SK-N-SH treated with all-trans-retinoic acid at 6 μM for 48 hours (cell line): ENCODE measurements at regions not wholly inside any gene's neighbourhood (a gene's known extent, or its start where the extent isn't known, plus 50 kb on each side); places are given as distances from the start of the nearest gene placed in this dataset.

Experiments used
- ATAC-seq: fragments of 200-7000 bp; cut with Tn5 transposase; 3 replicates; pipeline ENCODE4 v1.9.1; 2020; ENCODE audit warnings: mild to moderate bottlenecking, moderate library complexity
- ARNTL ChIP-seq: fragments of 450-650 bp; formaldehyde crosslinking; IDR thresholded peaks from 2 replicates; pipeline ENCODE4 v1.5.0; 2020; ENCODE audit warnings: low read depth, mild to moderate bottlenecking, moderate library complexity, borderline replicate concordance
- BACH2 ChIP-seq: fragments of 250-450 bp; sonication (Bioruptor Pico); IDR thresholded peaks from 2 replicates; pipeline ENCODE4 v1.9.0; 2021; ENCODE audit warnings: mild to moderate bottlenecking, borderline replicate concordance
- CREB5 ChIP-seq: fragments of 250-450 bp; sonication (Bioruptor Pico); IDR thresholded peaks from 2 replicates; pipeline ENCODE4 v1.5.1; 2020; ENCODE audit warnings: low read depth, mild to moderate bottlenecking, moderate library complexity
- CSDC2 ChIP-seq: fragments of 250-450 bp; sonication (Bioruptor Pico); IDR thresholded peaks from 2 replicates; pipeline ENCODE4 v1.5.0; 2020; ENCODE audit warnings: mild to moderate bottlenecking, moderate library complexity
- ESRRG ChIP-seq: fragments of 250-450 bp; sonication (Bioruptor Pico); IDR thresholded peaks from 2 replicates; pipeline ENCODE4 v1.6.1; 2021; ENCODE audit warnings: mild to moderate bottlenecking
- GLIS3 ChIP-seq: fragments of 250-450 bp; sonication (Bioruptor Pico); IDR thresholded peaks from 2 replicates; pipeline ENCODE4 v1.5.0; 2020; ENCODE audit warnings: mild to moderate bottlenecking, moderate library complexity
- ISL1 ChIP-seq: fragments of 250-450 bp; sonication (Bioruptor Pico); IDR thresholded peaks from 2 replicates; pipeline ENCODE4 v2.1.2; 2022; ENCODE audit warnings: mild to moderate bottlenecking, moderate library complexity
- OSR1 ChIP-seq: fragments of 250-450 bp; sonication (Bioruptor Pico); IDR thresholded peaks from 2 replicates; pipeline ENCODE4 v1.8.0; 2022; ENCODE audit warnings: moderate library complexity, mild to moderate bottlenecking, inconsistent platforms
- PATZ1 ChIP-seq: fragments of 250-450 bp; sonication (Bioruptor Pico); IDR thresholded peaks from 2 replicates; pipeline ENCODE4 v1.8.0; 2020; ENCODE audit warnings: mild to moderate bottlenecking, moderate library complexity, borderline replicate concordance
- POU6F1 ChIP-seq: fragments of 250-450 bp; sonication (Bioruptor Pico); IDR thresholded peaks from 2 replicates; pipeline ENCODE4 v1.8.0; 2021; ENCODE audit warnings: low read depth, mild to moderate bottlenecking, moderate library complexity, borderline replicate concordance
- PPARA ChIP-seq: fragments of 250-450 bp; sonication (Bioruptor Pico); IDR thresholded peaks from 2 replicates; pipeline ENCODE4 v1.5.0; 2020; ENCODE audit warnings: mild to moderate bottlenecking, borderline replicate concordance
- RARB ChIP-seq: fragments of 250-450 bp; sonication (Bioruptor Pico); IDR thresholded peaks from 2 replicates; pipeline ENCODE4 v1.8.0; 2021; ENCODE audit warnings: mild to moderate bottlenecking, moderate library complexity
- SNAI2 ChIP-seq: fragments of 250-450 bp; sonication (Bioruptor Pico); IDR thresholded peaks from 2 replicates; pipeline ENCODE4 v1.5.0; 2020; ENCODE audit warnings: mild to moderate bottlenecking, moderate library complexity
- TCF4 ChIP-seq: fragments of 250-450 bp; sonication (Bioruptor Pico); IDR thresholded peaks from 2 replicates; pipeline ENCODE4 v1.8.0; 2021; ENCODE audit warnings: mild to moderate bottlenecking, moderate library complexity, borderline replicate concordance
- TOX ChIP-seq: fragments of 250-450 bp; sonication (Bioruptor Pico); IDR thresholded peaks from 2 replicates; pipeline ENCODE4 v1.8.0; 2021; ENCODE audit warnings: mild to moderate bottlenecking, moderate library complexity, borderline replicate concordance
- TSHZ2 ChIP-seq: fragments of 250-450 bp; sonication (Bioruptor Pico); IDR thresholded peaks from 2 replicates; pipeline ENCODE4 v1.5.0; 2020; ENCODE audit warnings: mild to moderate bottlenecking, moderate library complexity
- ZFP30 ChIP-seq: fragments of 450-650 bp; formaldehyde crosslinking; IDR thresholded peaks from 2 replicates; pipeline ENCODE4 v1.5.0; 2022; ENCODE audit warnings: mild to moderate bottlenecking, moderate library complexity
- ZNF565 ChIP-seq: fragments of 450-650 bp; formaldehyde crosslinking; conservative IDR thresholded peaks from 2 replicates; pipeline ENCODE4 v1.5.0; 2020; ENCODE audit warnings: low read depth, mild to moderate bottlenecking, moderate library complexity
- ZNF70 ChIP-seq: fragments of 450-650 bp; formaldehyde crosslinking; IDR thresholded peaks from 2 replicates; pipeline ENCODE4 v1.5.0; 2020; ENCODE audit warnings: mild to moderate bottlenecking, moderate library complexity
- ZNF8 ChIP-seq: fragments of 450-650 bp; formaldehyde crosslinking; IDR thresholded peaks from 2 replicates; pipeline ENCODE4 v1.5.0; 2020; ENCODE audit warnings: mild to moderate bottlenecking, moderate library complexity
- TF ChIP-seq, protein P1 (sequence below): fragments of 250-450 bp; sonication (Bioruptor Pico); IDR thresholded peaks from 2 replicates; pipeline ENCODE4 v1.5.1; 2021; ENCODE audit warnings: mild to moderate bottlenecking, moderate library complexity

DNA sequence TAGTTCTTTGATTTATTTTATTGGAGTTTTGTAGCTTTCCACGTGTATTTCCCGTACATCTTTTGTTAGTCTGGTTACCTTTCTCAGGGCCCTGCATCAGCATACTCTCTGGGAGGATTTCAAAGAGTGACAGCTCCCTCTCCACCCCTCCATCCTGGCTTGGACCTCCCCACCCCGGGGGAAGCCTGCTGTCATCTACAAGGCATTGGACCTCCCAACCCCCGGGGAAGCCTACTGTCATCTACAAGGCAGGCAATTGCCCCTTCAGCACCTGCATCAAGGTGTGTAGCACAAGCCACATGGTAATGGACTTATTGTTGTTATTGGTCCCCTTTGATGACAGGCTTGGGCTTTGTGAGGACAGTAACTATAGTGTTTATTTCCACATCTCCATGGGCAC, 390.1 kb downstream of the TCERG1L start (continued):
- TF ChIP-seq ARNTL (CRISPR knock-in tag) = no peak

DNA sequence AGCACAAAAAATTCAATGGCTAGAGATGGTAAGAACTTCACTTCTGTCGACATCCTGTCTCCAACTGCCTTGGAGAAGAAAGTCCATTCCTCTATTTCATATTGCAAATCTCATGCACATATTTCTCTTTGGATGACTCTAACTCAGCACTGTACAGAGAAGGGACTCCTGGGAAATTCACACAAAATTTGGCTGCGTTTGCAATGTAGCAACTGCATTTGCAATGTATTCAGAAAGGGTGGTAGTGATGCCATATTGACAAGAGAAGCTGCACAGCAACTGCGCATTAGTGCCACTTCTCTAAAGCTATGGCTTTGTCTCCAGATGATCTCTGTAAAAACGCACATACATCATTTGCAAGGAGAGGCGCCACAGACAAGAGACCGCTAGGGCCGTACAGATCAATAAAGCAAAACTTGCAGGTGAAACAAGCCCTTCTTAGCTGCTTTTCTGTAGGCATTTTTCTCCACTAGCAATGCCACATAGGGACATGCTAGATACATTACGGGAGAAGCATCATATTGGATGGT, 389.5 kb downstream of the TCERG1L start:
- TF ChIP-seq TOX (no peak), RARB (CRISPR knock-in tag) (no peak), CREB5 (no peak), CSDC2 (CRISPR knock-in tag) (no peak), TSHZ2 (CRISPR knock-in tag) (no peak), ISL1 (CRISPR knock-in tag) (no peak), TCF4 (CRISPR knock-in tag) (no peak)
- TF ChIP-seq, all 23 proteins: peak for 0
- ATAC-seq = no peak

DNA sequence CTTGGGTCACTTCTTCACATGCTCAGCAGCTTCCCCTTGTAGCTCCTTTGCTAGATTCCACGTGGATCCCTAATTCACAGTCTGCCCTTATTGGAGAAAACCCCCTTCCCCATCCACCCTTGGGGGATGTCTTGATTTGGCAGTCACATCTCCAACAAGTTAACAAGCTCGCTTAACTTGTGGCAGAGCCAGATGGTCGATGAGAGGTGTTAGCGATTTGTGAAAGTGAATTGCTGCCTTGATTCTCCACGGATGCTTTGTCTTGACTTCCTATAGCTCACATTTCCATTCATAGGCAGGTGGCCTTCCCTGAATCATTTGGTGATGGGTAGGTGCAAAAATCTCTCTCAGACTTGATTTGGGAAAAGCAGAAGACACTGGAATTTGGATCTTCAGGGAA, 387.9 kb downstream of the TCERG1L start:
- no peak for ATAC-seq
- no peak for TF ChIP-seq ZNF8 (CRISPR knock-in tag)
- TF ChIP-seq RARB (CRISPR knock-in tag) = no peak
- no peak for TF ChIP-seq ZNF70 (CRISPR knock-in tag)
- no peak for TF ChIP-seq ZNF565 (CRISPR knock-in tag)
- no peak for TF ChIP-seq ZFP30 (CRISPR knock-in tag)
- TF ChIP-seq BACH2 (CRISPR knock-in tag) = no peak
- no peak for TF ChIP-seq ISL1 (CRISPR knock-in tag)
- TF ChIP-seq PATZ1 (CRISPR knock-in tag) = no peak
- no peak for TF ChIP-seq OSR1
- TF ChIP-seq GLIS3 (CRISPR knock-in tag) = no peak
- no peak for TF ChIP-seq SNAI2 (CRISPR knock-in tag)
- TF ChIP-seq PPARA (CRISPR knock-in tag) = no peak
- TF ChIP-seq CREB5 = no peak
- TF ChIP-seq, protein P1, sequence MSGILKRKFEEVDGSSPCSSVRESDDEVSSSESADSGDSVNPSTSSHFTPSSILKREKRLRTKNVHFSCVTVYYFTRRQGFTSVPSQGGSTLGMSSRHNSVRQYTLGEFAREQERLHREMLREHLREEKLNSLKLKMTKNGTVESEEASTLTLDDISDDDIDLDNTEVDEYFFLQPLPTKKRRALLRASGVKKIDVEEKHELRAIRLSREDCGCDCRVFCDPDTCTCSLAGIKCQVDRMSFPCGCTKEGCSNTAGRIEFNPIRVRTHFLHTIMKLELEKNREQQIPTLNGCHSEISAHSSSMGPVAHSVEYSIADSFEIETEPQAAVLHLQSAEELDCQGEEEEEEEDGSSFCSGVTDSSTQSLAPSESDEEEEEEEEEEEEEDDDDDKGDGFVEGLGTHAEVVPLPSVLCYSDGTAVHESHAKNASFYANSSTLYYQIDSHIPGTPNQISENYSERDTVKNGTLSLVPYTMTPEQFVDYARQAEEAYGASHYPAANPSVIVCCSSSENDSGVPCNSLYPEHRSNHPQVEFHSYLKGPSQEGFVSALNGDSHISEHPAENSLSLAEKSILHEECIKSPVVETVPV = no peak
- no peak for TF ChIP-seq POU6F1 (CRISPR knock-in tag)
- TF ChIP-seq ESRRG (CRISPR knock-in tag) = no peak
- TF ChIP-seq TSHZ2 (CRISPR knock-in tag) = no peak
- TF ChIP-seq CSDC2 (CRISPR knock-in tag) = no peak
